ENCODE measurements at regions not wholly inside any gene's neighbourhood (a gene's known extent, or its start where the extent isn't known, plus 50 kb on each side); places are given as distances from the start of the nearest gene placed in this dataset.

DNA sequence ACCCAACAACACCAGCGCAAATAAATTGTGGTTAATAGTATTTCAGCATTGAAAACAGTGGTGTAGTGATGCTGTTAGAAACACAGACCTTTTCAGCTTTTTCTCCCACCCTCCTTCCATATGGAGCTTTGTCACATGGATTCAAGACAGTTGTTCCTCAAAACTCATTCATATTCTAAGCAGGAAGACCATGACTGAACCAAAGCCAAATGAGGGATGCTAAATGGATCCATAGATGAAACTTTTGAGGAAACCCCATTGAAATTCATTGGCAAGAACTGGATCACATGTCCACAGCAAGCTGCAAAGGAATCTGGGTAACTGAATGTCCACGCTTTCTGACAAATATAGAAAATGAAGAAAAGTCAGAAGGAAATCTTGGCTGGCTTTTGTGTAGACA is 615.1 kb upstream of the NETO1 start:
- TF ChIP-seq, protein P1, sequence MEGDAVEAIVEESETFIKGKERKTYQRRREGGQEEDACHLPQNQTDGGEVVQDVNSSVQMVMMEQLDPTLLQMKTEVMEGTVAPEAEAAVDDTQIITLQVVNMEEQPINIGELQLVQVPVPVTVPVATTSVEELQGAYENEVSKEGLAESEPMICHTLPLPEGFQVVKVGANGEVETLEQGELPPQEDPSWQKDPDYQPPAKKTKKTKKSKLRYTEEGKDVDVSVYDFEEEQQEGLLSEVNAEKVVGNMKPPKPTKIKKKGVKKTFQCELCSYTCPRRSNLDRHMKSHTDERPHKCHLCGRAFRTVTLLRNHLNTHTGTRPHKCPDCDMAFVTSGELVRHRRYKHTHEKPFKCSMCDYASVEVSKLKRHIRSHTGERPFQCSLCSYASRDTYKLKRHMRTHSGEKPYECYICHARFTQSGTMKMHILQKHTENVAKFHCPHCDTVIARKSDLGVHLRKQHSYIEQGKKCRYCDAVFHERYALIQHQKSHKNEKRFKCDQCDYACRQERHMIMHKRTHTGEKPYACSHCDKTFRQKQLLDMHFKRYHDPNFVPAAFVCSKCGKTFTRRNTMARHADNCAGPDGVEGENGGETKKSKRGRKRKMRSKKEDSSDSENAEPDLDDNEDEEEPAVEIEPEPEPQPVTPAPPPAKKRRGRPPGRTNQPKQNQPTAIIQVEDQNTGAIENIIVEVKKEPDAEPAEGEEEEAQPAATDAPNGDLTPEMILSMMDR (IDR thresholded peaks at IDR 0.05): no peak
- TF ChIP-seq POLR2AphosphoS5 (IDR thresholded peaks at IDR 0.05) (no peak), POLR2A (IDR thresholded peaks at IDR 0.05) (no peak), EP300 (IDR thresholded peaks at IDR 0.05) (no peak)

DNA sequence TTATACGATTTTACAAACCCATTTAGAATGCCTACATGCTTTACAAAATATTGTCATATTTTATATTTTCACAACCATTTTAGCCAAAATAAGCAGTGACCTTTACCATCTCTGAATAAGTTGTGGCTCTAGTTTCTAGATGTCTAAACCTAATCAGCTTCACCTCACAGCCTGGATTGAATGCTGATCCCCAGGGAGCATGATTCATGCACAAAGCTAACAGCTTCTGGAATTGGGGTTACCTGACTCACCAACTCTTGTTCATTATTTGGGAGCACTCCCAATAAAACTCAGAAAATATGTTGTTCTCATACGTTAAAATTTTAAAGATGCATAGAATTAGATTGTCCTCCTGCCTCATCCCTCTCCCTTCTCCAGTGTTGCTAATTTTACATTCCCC is 611.7 kb upstream of the NETO1 start:
- H3K27ac ChIP-seq: no peak overlapping the region
- H3K27me3 ChIP-seq: no peaks in the 10 kb centered on the region
- H3K9me3 ChIP-seq: no peaks in the 10 kb centered on the region
- intact Hi-C loops (cut with DNase I): no loop called here
- H3K4me3 ChIP-seq: no peak overlapping the region
- no peaks in the 10 kb centered on the region for H3K36me3 ChIP-seq
- no peaks in the 10 kb centered on the region for H3K4me1 ChIP-seq
- WGBS, 2 donors: 78 to 87% methylated on average over 2 of the region's 2 CpGs
- TF ChIP-seq POLR2AphosphoS5 (IDR thresholded peaks at IDR 0.05): no peak
- TF ChIP-seq, protein P1 (IDR thresholded peaks at IDR 0.05): no peak
- TF ChIP-seq EP300 (IDR thresholded peaks at IDR 0.05): no peak
- no peak for TF ChIP-seq POLR2A (IDR thresholded peaks at IDR 0.05)
- DNase-seq: no peak

More for the DNA sequence above, 615.1 kb upstream of the NETO1 start:
- H3K9me3 ChIP-seq: no peaks in the 10 kb centered on the region
- WGBS, 2 donors: 93 to 94% methylated on average over 2 of the region's 2 CpGs
- intact Hi-C loops (cut with DNase I): no loop called here
- H3K4me1 ChIP-seq: no peaks in the 10 kb centered on the region
- no peak overlapping the region for H3K27ac ChIP-seq
- no peaks in the 10 kb centered on the region for H3K36me3 ChIP-seq
- no peaks in the 10 kb centered on the region for H3K27me3 ChIP-seq
- H3K4me3 ChIP-seq: no peak overlapping the region
- DNase-seq: no peak

DNA sequence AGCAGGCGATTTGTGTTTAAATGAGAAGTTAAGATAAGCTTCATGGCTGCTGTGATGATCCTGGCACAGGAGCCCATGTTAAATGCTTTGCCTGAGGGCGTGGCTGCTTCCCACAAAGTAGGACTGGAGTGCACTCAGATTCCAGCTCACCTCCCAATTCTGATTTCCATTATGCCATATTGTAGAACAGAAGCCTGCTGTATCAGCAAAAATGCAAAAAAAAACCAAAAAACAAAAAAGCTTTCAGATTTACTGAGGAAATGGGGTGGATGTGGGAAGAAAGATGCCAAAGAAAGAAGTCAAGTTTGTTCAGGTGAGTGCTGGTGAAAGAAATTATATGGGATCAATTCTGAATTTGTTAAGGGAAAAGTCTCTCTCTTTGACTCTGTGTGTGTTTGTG is 610.4 kb upstream of the NETO1 start:
- TF ChIP-seq, protein P1 (IDR thresholded peaks at IDR 0.05): no peak
- TF ChIP-seq EP300 (IDR thresholded peaks at IDR 0.05) (no peak), POLR2AphosphoS5 (IDR thresholded peaks at IDR 0.05) (no peak), POLR2A (IDR thresholded peaks at IDR 0.05) (no peak)
- no peaks in the 10 kb centered on the region for H3K4me1 ChIP-seq
- no peak overlapping the region for H3K27ac ChIP-seq
- no peaks in the 10 kb centered on the region for H3K27me3 ChIP-seq
- DNase-seq: no peak
- no peaks in the 10 kb centered on the region for H3K36me3 ChIP-seq
- intact Hi-C loops (cut with DNase I): no loop called here
- 57 to 83% methylated on average over 2 of the region's 2 CpGs for WGBS, 2 donors
- no peaks in the 10 kb centered on the region for H3K9me3 ChIP-seq
- H3K4me3 ChIP-seq: no peak overlapping the region

DNA sequence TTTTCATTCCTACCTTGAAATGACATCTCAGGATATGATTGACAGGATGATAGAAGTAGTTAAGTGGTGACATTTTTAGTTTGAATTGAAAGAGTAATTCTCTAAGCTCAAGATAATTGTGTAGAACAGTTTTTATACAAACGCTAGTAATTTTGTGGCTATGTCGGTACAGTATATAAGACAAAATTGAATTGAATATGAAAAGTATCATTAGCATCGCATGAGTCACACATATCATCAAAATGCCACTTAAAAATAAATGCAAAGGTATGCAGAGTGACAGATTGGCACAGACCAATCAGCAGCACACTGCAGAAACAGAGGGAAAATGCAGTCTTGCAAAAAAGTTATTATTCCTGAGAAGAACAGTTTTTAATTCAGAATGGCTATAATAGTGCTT is 608.2 kb upstream of the NETO1 start:
- Histone ChIP-seq H3K9me3 (no peaks in the 10 kb centered on the region), H3K27me3 (no peaks in the 10 kb centered on the region), H3K4me1 (no peaks in the 10 kb centered on the region), H3K27ac (no peak overlapping the region), H3K36me3 (no peaks in the 10 kb centered on the region), H3K4me3 (no peak overlapping the region)
- 90 to 91% methylated on average over 3 of the region's 3 CpGs for WGBS, 2 donors
- intact Hi-C loops (cut with DNase I): no loop called here
- no peak for DNase-seq
- TF ChIP-seq, protein P1 (IDR thresholded peaks at IDR 0.05): no peak
- TF ChIP-seq POLR2AphosphoS5 (IDR thresholded peaks at IDR 0.05): no peak
- TF ChIP-seq EP300 (IDR thresholded peaks at IDR 0.05): no peak
- no peak for TF ChIP-seq POLR2A (IDR thresholded peaks at IDR 0.05)

DNA sequence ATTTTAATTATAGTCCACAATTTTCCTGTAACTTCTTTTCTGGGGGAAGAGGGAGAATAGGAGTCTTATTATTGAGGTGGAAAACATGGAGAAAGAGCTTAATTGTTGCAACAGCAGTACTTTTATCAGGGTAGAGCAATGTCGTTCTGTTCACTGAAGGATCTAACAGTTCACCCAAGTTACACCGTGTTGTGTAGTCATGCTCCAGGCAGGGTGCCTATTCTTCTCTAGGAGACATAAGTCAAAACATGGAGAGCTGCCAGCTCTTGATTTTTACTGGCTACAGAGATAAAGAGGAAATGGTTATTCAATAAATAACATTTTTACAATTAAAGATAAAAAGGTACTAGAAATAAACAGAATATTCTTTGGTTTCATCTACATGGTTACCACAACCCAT is 594.3 kb upstream of the NETO1 start:
- Histone ChIP-seq H3K4me1 (no peaks in the 10 kb centered on the region), H3K9me3 (no peaks in the 10 kb centered on the region), H3K4me3 (no peak overlapping the region), H3K27me3 (no peaks in the 10 kb centered on the region), H3K36me3 (no peaks in the 10 kb centered on the region), H3K27ac (no peak overlapping the region)
- TF ChIP-seq, protein P1 (IDR thresholded peaks at IDR 0.05): no peak
- TF ChIP-seq POLR2AphosphoS5 (IDR thresholded peaks at IDR 0.05) (no peak), POLR2A (IDR thresholded peaks at IDR 0.05) (no peak), EP300 (IDR thresholded peaks at IDR 0.05) (no peak)
- intact Hi-C loops (cut with DNase I): no loop called here
- 16 to 44% methylated on average over 2 of the region's 2 CpGs for WGBS, 2 donors
- DNase-seq: no peak
